Adrenal gland (tissue), 9 donors: ENCODE measurements at regions not wholly inside any gene's neighbourhood (a gene's known extent, or its start where the extent isn't known, plus 50 kb on each side); places are given as distances from the start of the nearest gene placed in this dataset.

Experiments
- DNase-seq, 7 donors: peaks; one replicate each; pipeline ENCODE4 v3.0.0-alpha.2; 2019 to 2020
- H3K27ac ChIP-seq, 5 donors: fragments of 200-600 bp; sonication (generic) in 4 of 5; 1 replicate in 3 of 5; 2 replicates in 2 of 5; pipeline versions ENCODE4 v1.5.1 to v1.8.0; 2016 to 2020; ENCODE audit warnings: mild to moderate bottlenecking in 1 of 5
- H3K27me3 ChIP-seq: fragments of 200-600 bp; 2 replicates; pipeline ENCODE4 v1.8.0; 2021
- H3K36me3 ChIP-seq, 2 donors: fragments of 200-600 bp; replicated peaks in 1 of 2; 1 replicate in 1 of 2; 2 replicates in 1 of 2; pipeline versions ENCODE4 v1.5.1 to v1.8.0; 2018 to 2022
- H3K4me1 ChIP-seq, 2 donors: fragments of 200-600 bp; replicated peaks in 1 of 2; 1 replicate in 1 of 2; 2 replicates in 1 of 2; pipeline versions ENCODE4 v1.5.1 to v1.8.0; 2018 to 2021
- H3K4me3 ChIP-seq, 4 donors: fragments of 200-600 bp; sonication (generic) in 3 of 4; one replicate each; pipeline ENCODE4 v1.5.1; 2016 to 2018
- H3K9me3 ChIP-seq, 3 donors: fragments of 200-600 bp; sonication (generic) in 1 of 3; replicated peaks in 1 of 3; 1 replicate in 2 of 3; 2 replicates in 1 of 3; pipeline versions ENCODE4 v1.5.1 to v1.8.0; 2016 to 2021
- POLR2A ChIP-seq, 2 donors: fragments of 450-650 bp; IDR thresholded peaks; one replicate each; pipeline ENCODE4 v1.6.1; 2017; ENCODE audit warnings: antibody characterized with exemption in 2 of 2, mild to moderate bottlenecking in 2 of 2, moderate library complexity in 1 of 2
- WGBS, 4 donors: extraction: QIAGEN DNeasy Blood & Tissue Kit in 2 of 4; methylation state at CpG; one replicate each; pipeline versions ENCODE4 v1.1.5 to v1.1.7; 2013 to 2017; 5-methylcytosine and 5-hydroxymethylcytosine counted together
- intact Hi-C, 2 donors: fragments of 100-400 bp; cut with DNase I; formaldehyde crosslinking; loops; one replicate each; pipeline versions ENCODE4 v1.14.1 to v1.15.0; 2022 to 2023
- TF ChIP-seq, protein P1 (sequence below), 6 experiments: fragments of 450-650 bp in 4 of 6; fragments of 200-600 bp in 2 of 6; sonication (generic) in 1 of 6; IDR thresholded peaks; 1 replicate in 5 of 6; 2 replicates in 1 of 6; pipeline versions ENCODE4 v1.5.1 to v1.8.0; 2016 to 2021; ENCODE audit warnings: antibody characterized with exemption in 6 of 6, mild to moderate bottlenecking in 2 of 6, moderate library complexity in 1 of 6
- donor health status: healthy with polysubstance abuse.
- donor health status: Bipolar disorder and iron deficiency.
- donor health status: DM: yes; HTN: yes; CAD: no.
- donor health status: DM: no; HTN: no; CAD: no.
- donor health status: DM: no; HTN: no; CAD: no.

GRCh38 chr10:88193018-88193417 lies 329.6 kb downstream of the PTEN start:
- intact Hi-C loops = no loop called here
- H3K36me3 ChIP-seq = no peaks in the 10 kb centered on the region
- DNase-seq = no peak
- no peaks in the 10 kb centered on the region for H3K27me3 ChIP-seq
- no peak overlapping the region for H3K4me3 ChIP-seq
- H3K27ac ChIP-seq = no peak overlapping the region
- TF ChIP-seq POLR2A (IDR thresholded peaks at IDR 0.05) = no peak
- TF ChIP-seq, protein P1, sequence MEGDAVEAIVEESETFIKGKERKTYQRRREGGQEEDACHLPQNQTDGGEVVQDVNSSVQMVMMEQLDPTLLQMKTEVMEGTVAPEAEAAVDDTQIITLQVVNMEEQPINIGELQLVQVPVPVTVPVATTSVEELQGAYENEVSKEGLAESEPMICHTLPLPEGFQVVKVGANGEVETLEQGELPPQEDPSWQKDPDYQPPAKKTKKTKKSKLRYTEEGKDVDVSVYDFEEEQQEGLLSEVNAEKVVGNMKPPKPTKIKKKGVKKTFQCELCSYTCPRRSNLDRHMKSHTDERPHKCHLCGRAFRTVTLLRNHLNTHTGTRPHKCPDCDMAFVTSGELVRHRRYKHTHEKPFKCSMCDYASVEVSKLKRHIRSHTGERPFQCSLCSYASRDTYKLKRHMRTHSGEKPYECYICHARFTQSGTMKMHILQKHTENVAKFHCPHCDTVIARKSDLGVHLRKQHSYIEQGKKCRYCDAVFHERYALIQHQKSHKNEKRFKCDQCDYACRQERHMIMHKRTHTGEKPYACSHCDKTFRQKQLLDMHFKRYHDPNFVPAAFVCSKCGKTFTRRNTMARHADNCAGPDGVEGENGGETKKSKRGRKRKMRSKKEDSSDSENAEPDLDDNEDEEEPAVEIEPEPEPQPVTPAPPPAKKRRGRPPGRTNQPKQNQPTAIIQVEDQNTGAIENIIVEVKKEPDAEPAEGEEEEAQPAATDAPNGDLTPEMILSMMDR (IDR thresholded peaks at IDR 0.05) = no peak
- WGBS, 4 donors = 89 to 95% (median 93%) methylated on average over 7 of the region's 7 CpGs
- H3K4me1 ChIP-seq = peaks cover 0 to 12% of the 10 kb centered on the region in 2 donors
- H3K9me3 ChIP-seq = no peaks in the 10 kb centered on the region

DNA sequence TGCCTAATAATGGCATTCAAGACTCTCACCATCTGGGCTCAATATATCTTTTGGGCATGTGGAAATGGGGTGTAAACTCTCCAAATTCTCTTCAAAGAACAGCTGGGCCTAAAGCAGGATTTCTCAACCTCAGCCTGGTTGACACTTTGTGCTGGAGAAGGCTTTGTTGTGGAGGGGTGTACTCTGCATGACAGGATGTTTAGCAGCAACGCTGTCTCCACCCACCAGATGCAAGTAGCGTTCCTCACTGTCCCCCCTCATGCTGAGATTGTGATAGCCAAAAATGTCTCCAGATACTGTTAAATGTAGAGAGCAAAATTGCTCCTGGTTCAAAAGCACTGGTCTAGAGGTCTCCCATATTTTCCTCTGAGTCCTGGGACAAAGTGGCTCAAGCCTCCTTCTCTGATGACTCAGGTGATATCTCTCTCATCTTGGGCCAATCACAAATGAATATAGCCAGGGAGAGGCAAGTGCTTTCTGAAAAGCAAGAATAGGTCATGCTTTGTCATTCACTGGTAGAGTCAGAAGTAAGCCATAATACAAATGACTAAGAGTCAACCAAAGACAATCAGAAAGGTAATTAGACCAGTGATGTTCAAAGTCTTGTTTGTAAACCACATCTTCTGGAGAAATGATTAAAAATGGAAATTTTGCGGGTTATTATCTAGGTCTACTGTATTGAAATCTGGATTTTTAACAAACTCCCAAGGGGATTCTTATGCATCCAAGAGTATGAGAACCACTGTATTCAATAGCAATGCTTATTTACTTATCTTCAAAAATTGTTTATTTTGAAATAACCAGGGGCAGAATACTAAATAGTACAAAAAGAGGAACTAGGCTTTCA lies 330.8 kb downstream of the PTEN start:
- 89 to 96% (median 90%) methylated on average over 3 of the region's 3 CpGs for WGBS, 4 donors

GRCh38 chr10:88194961-88195367 lies 331.5 kb downstream of the PTEN start:
- no peak for TF ChIP-seq POLR2A (IDR thresholded peaks at IDR 0.05)
- TF ChIP-seq, protein P1 (IDR thresholded peaks at IDR 0.05) = no peak
- no peaks in the 10 kb centered on the region for H3K9me3 ChIP-seq
- 6 to 15% (median 11%) methylated on average over 2 of the region's 2 CpGs for WGBS, 4 donors
- no peak for DNase-seq
- intact Hi-C loops = no loop called here
- H3K36me3 ChIP-seq = no peaks in the 10 kb centered on the region
- H3K27me3 ChIP-seq = no peaks in the 10 kb centered on the region
- H3K27ac ChIP-seq = no peak overlapping the region
- no peak overlapping the region for H3K4me3 ChIP-seq
- H3K4me1 ChIP-seq = peaks cover 0 to 16% of the 10 kb centered on the region in 2 donors

More for the DNA sequence above, 330.8 kb downstream of the PTEN start:
- peaks cover 0 to 12% of the 10 kb centered on the region in 2 donors for H3K4me1 ChIP-seq
- no peaks in the 10 kb centered on the region for H3K36me3 ChIP-seq
- DNase-seq = no peak
- H3K27me3 ChIP-seq = no peaks in the 10 kb centered on the region
- no peak overlapping the region for H3K4me3 ChIP-seq
- H3K9me3 ChIP-seq = no peaks in the 10 kb centered on the region
- H3K27ac ChIP-seq = no peak overlapping the region
- intact Hi-C loops = no loop called here
- TF ChIP-seq POLR2A (IDR thresholded peaks at IDR 0.05) = no peak
- TF ChIP-seq, protein P1 (IDR thresholded peaks at IDR 0.05) = no peak

- DNase-seq = no peak
- Histone ChIP-seq H3K9me3 (no peaks in the 10 kb centered on the region), H3K4me1 (peaks cover 5 to 24% of the 10 kb centered on the region in 2 donors), H3K36me3 (no peaks in the 10 kb centered on the region), H3K4me3 (no peak overlapping the region), H3K27ac (no peak overlapping the region), H3K27me3 (no peaks in the 10 kb centered on the region)
- WGBS, 4 donors = 62 to 83% (median 78%) methylated on average over 2 of the region's 2 CpGs
- intact Hi-C loops = no loop called here
- TF ChIP-seq POLR2A (IDR thresholded peaks at IDR 0.05) = no peak
- TF ChIP-seq, protein P1 (IDR thresholded peaks at IDR 0.05) = no peak
Observed at GRCh38 chr10:88195841-88196240, 332.4 kb downstream of the PTEN start.
